K562 (cell line): ENCODE measurements at regions not wholly inside any gene's neighbourhood (a gene's known extent, or its start where the extent isn't known, plus 50 kb on each side); places are given as distances from the start of the nearest gene placed in this dataset.

Experiments
- BRD9 ChIP-seq: fragments of 450-650 bp; IDR thresholded peaks from 2 replicates; pipeline ENCODE4 v1.6.1; 2018; ENCODE audit warnings: low read depth; ENCODE audit not compliant: partially characterized antibody
- ERF ChIP-seq: fragments of 450-650 bp; formaldehyde crosslinking; IDR thresholded peaks from 2 replicates; pipeline ENCODE4 v1.4.0; 2020; ENCODE audit warnings: mild to moderate bottlenecking, mixed read lengths
- ETV6 ChIP-seq, 3 experiments: fragments of 150-350 bp in 1 of 3; sonication (generic) in 1 of 3; formaldehyde crosslinking in 1 of 3; IDR thresholded peaks; 2 replicates each; pipeline versions ENCODE4 v1.6.1 to v1.8.0; 2014 to 2022; ENCODE audit warnings: borderline replicate concordance in 2 of 3, low read depth in 2 of 3, antibody characterized with exemption in 1 of 3, low read length in 1 of 3, mild to moderate bottlenecking in 1 of 3, missing genetic modification reagents in 1 of 3
- EZH2 ChIP-seq: IDR thresholded peaks from 2 replicates; pipeline ENCODE4 v1.6.1; 2012; ENCODE audit warnings: low read depth, mild to moderate bottlenecking, inconsistent platforms, low read length, borderline replicate concordance
- HCFC1 ChIP-seq: IDR thresholded peaks from 2 replicates; pipeline ENCODE4 v1.6.1; 2012; ENCODE audit warnings: low read depth, low read length, improper control_type of control experiment
- HDAC8 ChIP-seq: fragments of 450-650 bp; IDR thresholded peaks from 2 replicates; pipeline ENCODE4 v1.6.1; 2016; ENCODE audit warnings: mild to moderate bottlenecking, missing genetic modification characterization, moderate library complexity, missing compliant biosample characterization
- HIVEP1 ChIP-seq: fragments of 250-450 bp; sonication (Bioruptor Pico); IDR thresholded peaks from 2 replicates; pipeline ENCODE4 v1.4.0; 2020; ENCODE audit warnings: mild to moderate bottlenecking
- MEF2D ChIP-seq: conservative IDR thresholded peaks from 2 replicates; pipeline ENCODE4 v1.6.1; 2016; ENCODE audit warnings: low read depth, missing genetic modification characterization, missing compliant biosample characterization
- RAD21 ChIP-seq, 2 experiments: fragments of 250-450 bp in 1 of 2; fragments of 450-650 bp in 1 of 2; sonication (Bioruptor Pico) in 1 of 2; formaldehyde crosslinking in 1 of 2; IDR thresholded peaks in 1 of 2; conservative IDR thresholded peaks in 1 of 2; 2 replicates each; pipeline versions ENCODE4 v1.4.0 to v1.8.0; 2020 to 2022; ENCODE audit warnings: mild to moderate bottlenecking in 2 of 2, moderate library complexity in 1 of 2
- TCF7L2 ChIP-seq: fragments of 150-350 bp; IDR thresholded peaks from 2 replicates; pipeline ENCODE4 v1.6.1; 2016; ENCODE audit warnings: low read depth, mild to moderate bottlenecking, low read length, moderate library complexity
- TF ChIP-seq, protein P1 (sequence below), 2 experiments: fragments of 150-350 bp in 1 of 2; IDR thresholded peaks; 2 replicates each; pipeline ENCODE4 v1.6.1; 2012 to 2016; ENCODE audit warnings: low read depth in 2 of 2, low read length in 2 of 2, mild to moderate bottlenecking in 1 of 2, moderate library complexity in 1 of 2
- TF ChIP-seq, protein P2 (sequence below): fragments of 450-650 bp; formaldehyde crosslinking; conservative IDR thresholded peaks from 2 replicates; pipeline ENCODE4 v1.4.0; 2022; ENCODE audit warnings: mild to moderate bottlenecking, missing genetic modification characterization
- TF ChIP-seq, protein P3 (sequence below): fragments of 450-650 bp; IDR thresholded peaks from 2 replicates; pipeline ENCODE4 v1.6.1; 2016
- TF ChIP-seq, protein P4 (sequence below): fragments of 450-650 bp; IDR thresholded peaks from 2 replicates; pipeline ENCODE4 v1.7.0; 2016; ENCODE audit warnings: borderline replicate concordance

DNA sequence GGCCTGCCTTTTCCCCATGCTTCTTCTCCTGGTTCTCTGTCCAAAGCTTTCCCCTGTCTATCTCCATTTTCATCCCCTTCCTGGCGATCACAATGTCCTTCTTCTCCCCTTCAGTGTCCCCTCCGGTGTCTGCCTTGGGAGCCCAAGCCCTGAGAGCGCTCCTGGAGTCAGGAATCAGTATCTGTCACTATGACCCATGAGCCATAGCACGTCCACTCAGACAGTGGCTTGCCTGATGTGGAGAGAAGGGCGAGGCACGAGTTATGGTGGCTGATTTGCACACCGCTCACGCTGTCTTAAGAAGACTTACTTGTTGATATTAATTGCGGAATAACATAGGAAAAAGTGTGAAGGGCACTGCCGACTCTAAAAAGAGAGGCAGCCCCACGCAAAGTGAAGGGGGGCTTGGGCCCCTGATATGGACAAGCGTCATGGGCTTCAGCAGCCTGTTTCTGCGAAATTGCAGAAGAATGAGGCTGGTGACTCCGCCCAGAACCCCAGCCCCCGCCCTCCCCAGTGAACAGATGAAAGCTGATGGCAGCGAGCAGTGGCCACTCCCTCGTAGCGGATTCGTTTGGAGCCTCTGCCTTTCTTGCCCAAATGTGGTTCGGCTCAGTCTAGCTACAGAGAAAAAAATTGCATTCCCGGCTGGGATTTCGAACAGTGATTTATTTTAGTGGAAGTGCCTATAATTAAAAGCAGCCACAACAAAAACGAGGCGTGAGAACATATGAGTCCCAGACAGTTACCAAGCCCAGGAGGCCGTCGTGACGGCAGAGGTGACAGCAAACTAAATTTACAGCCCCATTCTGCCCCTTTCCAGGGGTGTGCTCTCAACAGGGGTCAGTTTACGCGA, 149.8 kb downstream of the ICE1 start (continued):
- TF ChIP-seq, protein P1, sequence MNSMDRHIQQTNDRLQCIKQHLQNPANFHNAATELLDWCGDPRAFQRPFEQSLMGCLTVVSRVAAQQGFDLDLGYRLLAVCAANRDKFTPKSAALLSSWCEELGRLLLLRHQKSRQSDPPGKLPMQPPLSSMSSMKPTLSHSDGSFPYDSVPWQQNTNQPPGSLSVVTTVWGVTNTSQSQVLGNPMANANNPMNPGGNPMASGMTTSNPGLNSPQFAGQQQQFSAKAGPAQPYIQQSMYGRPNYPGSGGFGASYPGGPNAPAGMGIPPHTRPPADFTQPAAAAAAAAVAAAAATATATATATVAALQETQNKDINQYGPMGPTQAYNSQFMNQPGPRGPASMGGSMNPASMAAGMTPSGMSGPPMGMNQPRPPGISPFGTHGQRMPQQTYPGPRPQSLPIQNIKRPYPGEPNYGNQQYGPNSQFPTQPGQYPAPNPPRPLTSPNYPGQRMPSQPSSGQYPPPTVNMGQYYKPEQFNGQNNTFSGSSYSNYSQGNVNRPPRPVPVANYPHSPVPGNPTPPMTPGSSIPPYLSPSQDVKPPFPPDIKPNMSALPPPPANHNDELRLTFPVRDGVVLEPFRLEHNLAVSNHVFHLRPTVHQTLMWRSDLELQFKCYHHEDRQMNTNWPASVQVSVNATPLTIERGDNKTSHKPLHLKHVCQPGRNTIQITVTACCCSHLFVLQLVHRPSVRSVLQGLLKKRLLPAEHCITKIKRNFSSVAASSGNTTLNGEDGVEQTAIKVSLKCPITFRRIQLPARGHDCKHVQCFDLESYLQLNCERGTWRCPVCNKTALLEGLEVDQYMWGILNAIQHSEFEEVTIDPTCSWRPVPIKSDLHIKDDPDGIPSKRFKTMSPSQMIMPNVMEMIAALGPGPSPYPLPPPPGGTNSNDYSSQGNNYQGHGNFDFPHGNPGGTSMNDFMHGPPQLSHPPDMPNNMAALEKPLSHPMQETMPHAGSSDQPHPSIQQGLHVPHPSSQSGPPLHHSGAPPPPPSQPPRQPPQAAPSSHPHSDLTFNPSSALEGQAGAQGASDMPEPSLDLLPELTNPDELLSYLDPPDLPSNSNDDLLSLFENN (IDR thresholded peaks at IDR 0.05; ENCODE audit: low read depth in 2 of 2, low read length in 2 of 2), result no peak
- TF ChIP-seq HCFC1 (no peak), BRD9 (no peak), ERF (CRISPR knock-in tag) (0 out of 2 replicates have a peak, but pooled peaks have one; percentile 21), EZH2 (no peak), MEF2D (no peak), HDAC8 (tag) (no peak), HIVEP1 (CRISPR knock-in tag) (no peak), ETV6 (IDR thresholded peaks at IDR 0.05; ENCODE audit: borderline replicate concordance in 1 of 2, low read depth in 2 of 2, low read length in 1 of 2) (no peak), ETV6 (CRISPR knock-in tag; IDR thresholded peaks at IDR 0.05; ENCODE audit: borderline replicate concordance) (no peak), TCF7L2 (no peak), RAD21 (CRISPR knock-in tag; conservative IDR thresholded peaks at IDR 0.05 in 1 of 2, IDR thresholded peaks at IDR 0.05 in 1 of 2) (no peak)
- TF ChIP-seq, protein P2, sequence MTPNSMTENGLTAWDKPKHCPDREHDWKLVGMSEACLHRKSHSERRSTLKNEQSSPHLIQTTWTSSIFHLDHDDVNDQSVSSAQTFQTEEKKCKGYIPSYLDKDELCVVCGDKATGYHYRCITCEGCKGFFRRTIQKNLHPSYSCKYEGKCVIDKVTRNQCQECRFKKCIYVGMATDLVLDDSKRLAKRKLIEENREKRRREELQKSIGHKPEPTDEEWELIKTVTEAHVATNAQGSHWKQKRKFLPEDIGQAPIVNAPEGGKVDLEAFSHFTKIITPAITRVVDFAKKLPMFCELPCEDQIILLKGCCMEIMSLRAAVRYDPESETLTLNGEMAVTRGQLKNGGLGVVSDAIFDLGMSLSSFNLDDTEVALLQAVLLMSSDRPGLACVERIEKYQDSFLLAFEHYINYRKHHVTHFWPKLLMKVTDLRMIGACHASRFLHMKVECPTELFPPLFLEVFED, result 0 out of 2 replicates have a peak, but pooled peaks have one; percentile 6
- TF ChIP-seq, protein P3, sequence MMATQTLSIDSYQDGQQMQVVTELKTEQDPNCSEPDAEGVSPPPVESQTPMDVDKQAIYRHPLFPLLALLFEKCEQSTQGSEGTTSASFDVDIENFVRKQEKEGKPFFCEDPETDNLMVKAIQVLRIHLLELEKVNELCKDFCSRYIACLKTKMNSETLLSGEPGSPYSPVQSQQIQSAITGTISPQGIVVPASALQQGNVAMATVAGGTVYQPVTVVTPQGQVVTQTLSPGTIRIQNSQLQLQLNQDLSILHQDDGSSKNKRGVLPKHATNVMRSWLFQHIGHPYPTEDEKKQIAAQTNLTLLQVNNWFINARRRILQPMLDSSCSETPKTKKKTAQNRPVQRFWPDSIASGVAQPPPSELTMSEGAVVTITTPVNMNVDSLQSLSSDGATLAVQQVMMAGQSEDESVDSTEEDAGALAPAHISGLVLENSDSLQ, result peak; percentile 66
- TF ChIP-seq, protein P4, sequence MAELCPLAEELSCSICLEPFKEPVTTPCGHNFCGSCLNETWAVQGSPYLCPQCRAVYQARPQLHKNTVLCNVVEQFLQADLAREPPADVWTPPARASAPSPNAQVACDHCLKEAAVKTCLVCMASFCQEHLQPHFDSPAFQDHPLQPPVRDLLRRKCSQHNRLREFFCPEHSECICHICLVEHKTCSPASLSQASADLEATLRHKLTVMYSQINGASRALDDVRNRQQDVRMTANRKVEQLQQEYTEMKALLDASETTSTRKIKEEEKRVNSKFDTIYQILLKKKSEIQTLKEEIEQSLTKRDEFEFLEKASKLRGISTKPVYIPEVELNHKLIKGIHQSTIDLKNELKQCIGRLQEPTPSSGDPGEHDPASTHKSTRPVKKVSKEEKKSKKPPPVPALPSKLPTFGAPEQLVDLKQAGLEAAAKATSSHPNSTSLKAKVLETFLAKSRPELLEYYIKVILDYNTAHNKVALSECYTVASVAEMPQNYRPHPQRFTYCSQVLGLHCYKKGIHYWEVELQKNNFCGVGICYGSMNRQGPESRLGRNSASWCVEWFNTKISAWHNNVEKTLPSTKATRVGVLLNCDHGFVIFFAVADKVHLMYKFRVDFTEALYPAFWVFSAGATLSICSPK, result no peak
